SK-N-SH (cell line): ENCODE measurements at regions not wholly inside any gene's neighbourhood (a gene's known extent, or its start where the extent isn't known, plus 50 kb on each side); places are given as distances from the start of the nearest gene placed in this dataset.

Source experiments
- CTCF ChIA-PET: fragments of 300-600, 350-600 bp; formaldehyde crosslinking; extraction: SDS; loops from one replicate; lab custom pipeline; 2021; lab: Yijun Ruan, JAX
- POLR2A ChIA-PET: fragments of 350-600 bp; sonication (Branson Sonifier 250); formaldehyde crosslinking; extraction: SDS; loops from one replicate; lab custom pipeline; 2020; ENCODE audit warnings: antibody characterized with exemption, inconsistent platforms; lab: Yijun Ruan, JAX
- DNase-seq: peaks from one replicate; pipeline ENCODE4 v3.0.0; 2012
- H2AFZ ChIP-seq: fragments of 200-600 bp; sonication (generic); 2 replicates; pipeline ENCODE4 v1.8.1; 2016; ENCODE audit warnings: antibody characterized with exemption, mild to moderate bottlenecking, low read depth
- H3F3A ChIP-seq: fragments of 200-600 bp; sonication (generic); replicated peaks from 2 replicates; pipeline ENCODE3; 2016; ENCODE audit warnings: antibody characterized with exemption, mild to moderate bottlenecking; ENCODE audit not compliant: insufficient read depth
- H3K27ac ChIP-seq, 2 experiments: fragments of 200-500 bp in 1 of 2; fragments of 200-600 bp in 1 of 2; sonication (Bioruptor generic) in 1 of 2; sonication (generic), shearing (Covaris generic) in 1 of 2; 2 replicates each; pipeline versions ENCODE4 v1.5.1 to v1.6.1; 2014 to 2016; ENCODE audit warnings: low read depth in 2 of 2, inconsistent platforms in 1 of 2, low read length in 1 of 2, mild to moderate bottlenecking in 1 of 2, mixed read lengths in 1 of 2
- H3K27me3 ChIP-seq: fragments of 200-600 bp; sonication (generic), shearing (Covaris generic); 2 replicates; pipeline ENCODE4 v1.6.1; 2016; ENCODE audit warnings: mixed run types; ENCODE audit not compliant: insufficient read depth
- H3K36me3 ChIP-seq, 2 experiments: fragments of 200-500 bp in 1 of 2; fragments of 200-600 bp in 1 of 2; sonication (Bioruptor generic) in 1 of 2; sonication (generic) in 1 of 2; replicated peaks in 1 of 2; 2 replicates each; pipeline versions ENCODE3 to v1.5.1; 2014 to 2016; ENCODE audit warnings: low read length in 1 of 2, mild to moderate bottlenecking in 1 of 2; ENCODE audit not compliant: insufficient read depth in 2 of 2, control insufficient read depth in 1 of 2
- H3K4me1 ChIP-seq, 2 experiments: fragments of 200-500 bp in 1 of 2; fragments of 200-600 bp in 1 of 2; sonication (Bioruptor generic) in 1 of 2; sonication (generic), shearing (Covaris generic) in 1 of 2; 2 replicates each; pipeline versions ENCODE4 v1.5.1 to v1.6.1; 2014 to 2016; ENCODE audit warnings: low read depth in 1 of 2, low read length in 1 of 2, mixed run types in 1 of 2; ENCODE audit not compliant: insufficient read depth in 2 of 2, control insufficient read depth in 1 of 2
- H3K4me2 ChIP-seq: fragments of 200-600 bp; sonication (generic), shearing (Covaris generic); 2 replicates; pipeline ENCODE4 v1.6.1; 2017; ENCODE audit warnings: mixed run types
- H3K4me3 ChIP-seq, 2 experiments: fragments of 200-500 bp in 1 of 2; fragments of 200-600 bp in 1 of 2; sonication (Bioruptor generic) in 1 of 2; sonication (generic), shearing (Covaris generic) in 1 of 2; 2 replicates each; pipeline versions ENCODE4 v1.5.1 to v1.8.1; 2014 to 2016; ENCODE audit warnings: low read depth in 2 of 2, inconsistent platforms in 1 of 2, low read length in 1 of 2, mild to moderate bottlenecking in 1 of 2, mixed read lengths in 1 of 2, moderate library complexity in 1 of 2
- H3K79me2 ChIP-seq: fragments of 200-600 bp; sonication (generic); 2 replicates; pipeline ENCODE4 v1.8.1; 2017; ENCODE audit warnings: mild to moderate bottlenecking; ENCODE audit not compliant: insufficient read depth
- H3K9ac ChIP-seq: fragments of 200-600 bp; sonication (generic); 2 replicates; pipeline ENCODE4 v1.6.1; 2017; ENCODE audit warnings: mixed run types
- H3K9me2 ChIP-seq: fragments of 200-600 bp; sonication (generic); 2 replicates; pipeline ENCODE4 v1.6.1; 2017; ENCODE audit warnings: mixed run types
- H3K9me3 ChIP-seq: fragments of 200-600 bp; sonication (generic); 2 replicates; pipeline ENCODE4 v1.6.1; 2017; ENCODE audit warnings: mixed run types, mild to moderate bottlenecking, moderate library complexity
- H4K20me1 ChIP-seq: fragments of 200-600 bp; sonication (generic); 2 replicates; pipeline ENCODE4 v1.6.1; 2017; ENCODE audit warnings: mild to moderate bottlenecking, mixed run types; ENCODE audit not compliant: insufficient read depth
- CHD2 ChIP-seq: fragments of 150-350 bp; IDR thresholded peaks from 2 replicates; pipeline ENCODE4 v1.6.1; 2018; ENCODE audit warnings: low read length; ENCODE audit not compliant: partially characterized antibody
- CTCF ChIP-seq: fragments of 200-600 bp; sonication (generic); IDR thresholded peaks from 2 replicates; pipeline ENCODE4 v1.6.1; 2017; ENCODE audit warnings: antibody characterized with exemption, mild to moderate bottlenecking, moderate library complexity
- EP300 ChIP-seq, 2 experiments: IDR thresholded peaks; 2 replicates each; pipeline versions ENCODE4 v1.4.0 to v1.6.1; 2012; ENCODE audit warnings: borderline replicate concordance in 1 of 2, low read depth in 1 of 2, low read length in 1 of 2
- EZH2phosphoT487 ChIP-seq: fragments of 200-600 bp; sonication (generic); IDR thresholded peaks from 2 replicates; pipeline ENCODE4 v1.6.1; 2017; ENCODE audit warnings: low read depth, mixed run types, mild to moderate bottlenecking, antibody characterized with exemption, moderate library complexity, borderline replicate concordance
- FOXJ3 ChIP-seq: sonication (generic); formaldehyde crosslinking; IDR thresholded peaks from 2 replicates; pipeline ENCODE4 v1.5.1; 2020; ENCODE audit warnings: mild to moderate bottlenecking, missing genetic modification reagents
- GATA2 ChIP-seq: sonication (generic); formaldehyde crosslinking; IDR thresholded peaks from 2 replicates; pipeline ENCODE4 v1.5.0; 2020; ENCODE audit warnings: mild to moderate bottlenecking, missing genetic modification reagents
- IRF3 ChIP-seq: fragments of 150-350 bp; IDR thresholded peaks from 2 replicates; pipeline ENCODE4 v1.6.1; 2016; ENCODE audit warnings: mild to moderate bottlenecking, low read depth, low read length
- JUND ChIP-seq: IDR thresholded peaks from 2 replicates; pipeline ENCODE4 v1.4.0; 2012
- MAX ChIP-seq: IDR thresholded peaks from 2 replicates; pipeline ENCODE4 v1.4.0; 2012; ENCODE audit warnings: low read depth
- MEF2A ChIP-seq: IDR thresholded peaks from 2 replicates; pipeline ENCODE4 v1.4.0; 2012; ENCODE audit warnings: low read depth, borderline replicate concordance
- MXI1 ChIP-seq: IDR thresholded peaks from 2 replicates; pipeline ENCODE4 v1.6.1; 2012; ENCODE audit warnings: mild to moderate bottlenecking, low read depth, low read length, improper control_type of control experiment
- NFIC ChIP-seq: IDR thresholded peaks from 2 replicates; pipeline ENCODE4 v1.4.0; 2012; ENCODE audit warnings: borderline replicate concordance
- NRF1 ChIP-seq: IDR thresholded peaks from 2 replicates; pipeline ENCODE4 v1.6.1; 2012; ENCODE audit warnings: low read depth, mild to moderate bottlenecking, low read length
- PBX3 ChIP-seq: IDR thresholded peaks from 2 replicates; pipeline ENCODE4; 2012
- REST ChIP-seq: IDR thresholded peaks from 2 replicates; pipeline ENCODE4 v1.6.1; 2012; ENCODE audit warnings: mild to moderate bottlenecking, low read depth, low read length, moderate library complexity
- RFX5 ChIP-seq: IDR thresholded peaks from 2 replicates; pipeline ENCODE4 v1.6.1; 2012; ENCODE audit warnings: mild to moderate bottlenecking, improper control_type of control experiment, low read length
- RXRA ChIP-seq: IDR thresholded peaks from 2 replicates; pipeline ENCODE4 v1.4.0; 2012; ENCODE audit warnings: low read depth, mild to moderate bottlenecking, borderline replicate concordance
- USF1 ChIP-seq: IDR thresholded peaks from 2 replicates; pipeline ENCODE4 v1.4.0; 2012; ENCODE audit warnings: low read depth, borderline replicate concordance
- USF2 ChIP-seq: fragments of 150-350 bp; IDR thresholded peaks from 2 replicates; pipeline ENCODE4 v1.6.1; 2017; ENCODE audit warnings: antibody characterized with exemption, low read length, low read depth, borderline replicate concordance
- WGBS: methylation state at CpG from one replicate; pipeline ENCODE4 v1.1.6; 2017; ENCODE audit warnings: low lambda C conversion rate; 5-methylcytosine and 5-hydroxymethylcytosine counted together

GRCh38 chr3:127097072-127097405 is 95.9 kb upstream of the PRR23E start:
- no peak for DNase-seq
- no peaks in the 10 kb centered on the region for H3K9me3 ChIP-seq
- H3K36me3 ChIP-seq = no peaks in the 10 kb centered on the region
- H3K9me2 ChIP-seq = no peaks in the 10 kb centered on the region
- ChIA-PET POLR2A (no interaction called here), CTCF (interaction anchor here (0.8 to 1.4 kb wide), 3 partner anchors 27 to 450 kb away, joined by 3 to 4 read pairs (median 4); no protein-coding TSS in a partner anchor)
- WGBS = 70% methylated on average over 4 of the region's 4 CpGs
- H4K20me1 ChIP-seq = no peaks in the 10 kb centered on the region
- H2AFZ ChIP-seq = no peak overlapping the region
- no peak overlapping the region for H3K9ac ChIP-seq
- H3K4me2 ChIP-seq = no peak overlapping the region
- no peaks in the 10 kb centered on the region for H3K27me3 ChIP-seq
- H3K79me2 ChIP-seq = no peaks in the 10 kb centered on the region
- no peak overlapping the region for H3K4me3 ChIP-seq
- TF ChIP-seq EP300 (IDR thresholded peaks at IDR 0.05; ENCODE audit: borderline replicate concordance in 1 of 2, low read depth in 1 of 2, low read length in 1 of 2) (no peak), GATA2 (CRISPR knock-in tag) (no peak), EZH2phosphoT487 (no peak), FOXJ3 (CRISPR knock-in tag) (no peak), CHD2 (no peak), MEF2A (no peak), CTCF (no peak), RXRA (no peak), USF2 (no peak), USF1 (no peak), IRF3 (no peak), MAX (no peak), PBX3 (no peak), JUND (no peak), RFX5 (no peak), MXI1 (no peak), NFIC (no peak), NRF1 (no peak), REST (no peak)
- H3K27ac ChIP-seq = no peak overlapping the region; a peak in 1 of 4 replicates
- peaks cover 0 to 22% of the 10 kb centered on the region in 2 experiments; a peak in 1 of 4 replicates for H3K4me1 ChIP-seq
- no peaks in the 10 kb centered on the region for H3F3A ChIP-seq
